KG1 (cell line): ENCODE measurements at regions not wholly inside any gene's neighbourhood (a gene's known extent, or its start where the extent isn't known, plus 50 kb on each side); places are given as distances from the start of the nearest gene placed in this dataset.

Experiments used
- DNase-seq: peaks from one replicate; lab custom pipeline; 2025; lab: John Stamatoyannopoulos, UW

GRCh38 chrY:15510288-15510687 lies 986.0 kb downstream of the NLGN4Y start:
- no peak for DNase-seq

- DNase-seq, result no peak
Measured at GRCh38 chrY:15510984-15511650, 986.8 kb downstream of the NLGN4Y start.

GRCh38 chrY:15535131-15535530 lies 1010.8 kb downstream of the NLGN4Y start:
- DNase-seq, result no peak

GRCh38 chrY:15535784-15536511 lies 1011.6 kb downstream of the NLGN4Y start:
- DNase-seq, result no peak

- DNase-seq, result no peak
Measured at GRCh38 chrY:15540516-15540915, 1016.2 kb downstream of the NLGN4Y start.

- no peak for DNase-seq
Measured at GRCh38 chrY:15546177-15546754, 1021.9 kb downstream of the NLGN4Y start.

- DNase-seq, result no peak
Measured at GRCh38 chrY:15552074-15552473, 1027.7 kb downstream of the NLGN4Y start.

- DNase-seq, result no peak
Measured at GRCh38 chrY:15554991-15555390, 1030.7 kb downstream of the NLGN4Y start.

GRCh38 chrY:15559169-15559568 lies 1034.8 kb downstream of the NLGN4Y start:
- no peak for DNase-seq

- no peak for DNase-seq
Measured at GRCh38 chrY:15560840-15561239, 1036.5 kb downstream of the NLGN4Y start.

- no peak for DNase-seq
Measured at GRCh38 chrY:15561501-15562289, 1037.4 kb downstream of the NLGN4Y start.

- DNase-seq, result no peak
Measured at GRCh38 chrY:15577886-15578285, 1053.6 kb downstream of the NLGN4Y start.

GRCh38 chrY:15578761-15579160 lies 1054.4 kb downstream of the NLGN4Y start:
- DNase-seq, result no peak

GRCh38 chrY:15579245-15579644 lies 1054.9 kb downstream of the NLGN4Y start:
- DNase-seq, result no peak

GRCh38 chrY:15583111-15583510 lies 1058.8 kb downstream of the NLGN4Y start:
- DNase-seq, result no peak

GRCh38 chrY:15592957-15593356 lies 1068.6 kb downstream of the NLGN4Y start:
- no peak for DNase-seq

- DNase-seq, result no peak
Measured at GRCh38 chrY:15593476-15594160, 1069.3 kb downstream of the NLGN4Y start.

GRCh38 chrY:15594179-15594578 lies 1069.8 kb downstream of the NLGN4Y start:
- no peak for DNase-seq

- no peak for DNase-seq
Measured at GRCh38 chrY:15600565-15600964, 1076.2 kb downstream of the NLGN4Y start.

GRCh38 chrY:15624370-15624769 lies 1100.0 kb downstream of the NLGN4Y start:
- no peak for DNase-seq

GRCh38 chrY:15624928-15625327 lies 1100.6 kb downstream of the NLGN4Y start:
- DNase-seq, result no peak

- DNase-seq, result no peak
Measured at GRCh38 chrY:15648198-15648597, 1123.9 kb downstream of the NLGN4Y start.
